ENCODE measurements at regions not wholly inside any gene's neighbourhood (a gene's known extent, or its start where the extent isn't known, plus 50 kb on each side); places are given as distances from the start of the nearest gene placed in this dataset.

GRCh38 chr10:7477538-7478334, 66.9 kb upstream of the SFMBT2 start:
- no peak for DNase-seq

GRCh38 chr10:7475939-7476338, 65.1 kb upstream of the SFMBT2 start:
- DNase-seq, result no peak

DNA sequence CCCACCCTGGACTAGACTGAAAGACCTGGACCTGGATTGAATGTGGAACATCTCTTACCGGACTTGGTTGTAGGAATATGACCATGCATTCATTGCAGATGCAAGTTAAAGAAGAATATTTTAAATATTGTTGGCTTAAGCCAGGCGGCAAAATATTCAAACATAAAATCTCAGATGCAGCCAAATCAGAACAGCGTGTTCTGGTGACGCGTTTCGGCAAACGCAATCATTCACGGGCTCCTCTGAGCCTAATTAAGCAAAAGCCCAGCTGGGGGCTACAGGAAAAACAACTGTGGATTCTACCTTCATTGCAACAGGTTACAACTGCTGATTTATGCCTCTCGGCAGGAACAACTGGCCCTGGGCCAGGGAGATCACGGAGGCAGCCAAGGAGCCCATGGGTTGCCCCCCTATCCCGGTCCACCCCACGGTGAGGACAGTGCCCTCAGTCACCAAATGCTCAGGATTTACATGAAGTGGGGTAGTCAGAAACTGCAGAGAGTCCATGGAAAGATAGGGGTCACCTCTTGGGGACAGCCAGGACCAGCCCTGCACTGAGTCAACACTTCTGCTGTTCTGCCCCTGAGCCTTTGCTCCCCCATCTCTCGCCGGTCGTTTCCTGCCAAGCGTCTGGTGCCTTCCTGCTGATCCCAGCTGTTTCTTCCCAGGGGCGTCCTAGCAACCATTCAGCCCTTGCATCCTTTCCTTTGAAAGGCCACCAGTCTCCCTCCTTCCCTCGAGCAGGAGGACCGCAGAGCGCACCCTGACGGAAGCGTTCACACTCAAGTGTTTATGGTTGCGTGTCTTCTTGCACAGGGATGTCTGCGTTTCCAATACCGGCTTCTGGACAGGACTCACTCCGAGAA, 64.4 kb upstream of the SFMBT2 start:
- DNase-seq, result no peak

GRCh38 chr10:7474388-7474787, 63.6 kb upstream of the SFMBT2 start:
- no peak for DNase-seq

- no peak for DNase-seq
Measured at GRCh38 chr10:7473474-7473873, 62.6 kb upstream of the SFMBT2 start.

GRCh38 chr10:7471720-7472367, 61.0 kb upstream of the SFMBT2 start:
- DNase-seq, result no peak

DNA sequence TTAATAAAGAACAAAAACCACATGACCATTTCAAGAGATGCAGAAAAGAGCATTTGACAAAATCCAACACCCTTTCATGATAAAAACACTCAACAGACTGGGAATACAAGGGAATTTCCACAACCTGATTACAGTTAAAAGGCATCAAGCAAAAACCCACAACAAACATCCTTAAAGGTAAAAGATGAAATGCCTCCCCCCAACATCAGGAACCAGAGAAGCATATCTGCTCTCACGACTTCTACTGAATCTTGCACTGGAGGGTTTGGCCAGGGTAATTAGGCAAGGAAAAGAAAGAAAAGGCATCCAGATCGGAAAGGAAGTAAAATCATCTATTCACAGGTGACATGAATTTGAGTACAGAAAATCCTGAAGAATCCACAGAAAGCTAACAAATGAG, 59.5 kb upstream of the SFMBT2 start:
- no peak for DNase-seq

DNA sequence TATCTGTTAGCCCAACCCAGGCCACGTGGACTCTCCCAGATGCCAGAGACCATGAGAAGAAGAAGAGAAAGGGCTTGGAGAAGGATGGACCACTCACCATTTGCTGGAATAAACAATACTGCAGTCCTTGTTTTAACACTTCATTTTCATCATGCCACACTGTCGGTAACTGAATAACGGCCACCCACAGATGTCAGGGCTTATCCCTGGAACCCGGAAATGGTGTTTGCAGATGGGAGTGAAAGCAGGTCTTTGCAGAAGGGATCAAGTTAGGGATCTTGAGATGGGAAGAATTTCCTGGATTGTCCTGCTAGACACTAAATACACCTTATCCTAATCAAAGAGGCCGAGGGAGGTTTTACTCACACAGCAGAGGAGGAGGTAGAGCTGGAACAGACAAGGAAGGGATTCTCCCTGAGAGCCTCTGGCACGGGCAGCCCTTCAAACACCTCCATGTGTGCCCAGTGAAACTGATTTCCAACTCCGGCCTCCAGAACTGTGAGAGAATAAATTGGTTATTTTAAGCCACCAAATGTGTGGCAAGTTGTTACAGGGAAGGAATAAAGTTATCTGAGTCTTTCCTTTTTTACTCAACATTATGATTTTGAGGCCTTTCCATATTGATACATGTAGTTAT, 56.3 kb upstream of the SFMBT2 start:
- DNase-seq, result no peak

DNA sequence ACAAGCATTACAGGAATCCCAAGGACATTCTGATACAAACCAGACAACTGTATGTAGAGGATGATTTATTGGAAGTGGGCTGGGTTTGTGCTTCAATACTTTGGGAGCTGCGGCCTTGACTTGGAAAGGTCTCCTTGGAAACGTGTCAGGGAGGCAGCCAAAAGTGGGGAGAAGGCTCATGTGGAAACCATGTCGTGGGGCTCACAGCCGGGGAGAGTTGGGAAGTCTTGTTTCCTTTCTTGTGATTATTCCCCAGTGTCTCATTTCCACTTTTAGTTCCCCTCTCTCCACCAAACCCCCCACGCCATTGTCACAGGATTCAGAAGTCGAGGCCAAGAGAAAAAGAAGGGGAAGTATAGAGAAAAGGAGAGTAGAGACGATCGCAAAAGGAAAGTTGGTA, 53.9 kb upstream of the SFMBT2 start:
- DNase-seq, result peak; percentile 3
